ENCODE measurements at regions not wholly inside any gene's neighbourhood (a gene's known extent, or its start where the extent isn't known, plus 50 kb on each side); places are given as distances from the start of the nearest gene placed in this dataset.
A peak's percentile ranks its signal among the peaks of the same experiment; 100 is the strongest.

DNA sequence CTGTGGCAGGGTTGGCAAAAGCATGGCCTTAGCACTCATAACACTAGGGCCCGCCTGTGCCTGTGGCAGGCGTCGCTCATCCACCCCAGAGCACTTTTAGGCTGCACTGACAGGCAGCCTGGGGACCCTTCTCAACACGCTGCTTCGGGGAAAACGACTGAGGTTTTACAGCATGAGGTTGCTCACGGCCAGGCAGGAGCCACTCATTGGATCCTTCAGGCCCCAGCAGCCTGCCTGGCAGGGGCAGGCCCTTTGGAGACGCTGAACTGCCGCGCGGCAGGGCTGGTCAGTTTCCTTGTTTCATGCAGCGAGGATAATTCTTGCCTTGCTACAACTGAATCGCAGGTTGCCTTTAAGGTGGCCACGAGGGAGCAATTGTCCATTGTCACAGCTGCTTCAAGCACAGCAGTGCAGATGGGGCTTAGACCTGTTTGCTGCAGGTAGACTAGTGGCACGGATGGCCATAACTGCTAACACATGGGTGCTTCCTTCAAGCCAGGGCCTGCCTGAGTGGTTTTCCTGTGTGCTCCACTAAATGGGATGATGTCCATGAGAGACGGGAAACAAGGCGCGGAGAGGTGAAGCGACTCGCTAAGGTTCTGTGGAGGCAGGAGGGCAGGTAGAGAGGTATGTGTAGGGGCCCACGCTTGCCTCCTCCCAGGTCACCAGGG lies 49.9 kb upstream of the HS6ST1 start:
- DNase-seq = no peak

GRCh38 chr2:128369108-128369555 lies 50.5 kb upstream of the HS6ST1 start:
- DNase-seq = no peak

DNA sequence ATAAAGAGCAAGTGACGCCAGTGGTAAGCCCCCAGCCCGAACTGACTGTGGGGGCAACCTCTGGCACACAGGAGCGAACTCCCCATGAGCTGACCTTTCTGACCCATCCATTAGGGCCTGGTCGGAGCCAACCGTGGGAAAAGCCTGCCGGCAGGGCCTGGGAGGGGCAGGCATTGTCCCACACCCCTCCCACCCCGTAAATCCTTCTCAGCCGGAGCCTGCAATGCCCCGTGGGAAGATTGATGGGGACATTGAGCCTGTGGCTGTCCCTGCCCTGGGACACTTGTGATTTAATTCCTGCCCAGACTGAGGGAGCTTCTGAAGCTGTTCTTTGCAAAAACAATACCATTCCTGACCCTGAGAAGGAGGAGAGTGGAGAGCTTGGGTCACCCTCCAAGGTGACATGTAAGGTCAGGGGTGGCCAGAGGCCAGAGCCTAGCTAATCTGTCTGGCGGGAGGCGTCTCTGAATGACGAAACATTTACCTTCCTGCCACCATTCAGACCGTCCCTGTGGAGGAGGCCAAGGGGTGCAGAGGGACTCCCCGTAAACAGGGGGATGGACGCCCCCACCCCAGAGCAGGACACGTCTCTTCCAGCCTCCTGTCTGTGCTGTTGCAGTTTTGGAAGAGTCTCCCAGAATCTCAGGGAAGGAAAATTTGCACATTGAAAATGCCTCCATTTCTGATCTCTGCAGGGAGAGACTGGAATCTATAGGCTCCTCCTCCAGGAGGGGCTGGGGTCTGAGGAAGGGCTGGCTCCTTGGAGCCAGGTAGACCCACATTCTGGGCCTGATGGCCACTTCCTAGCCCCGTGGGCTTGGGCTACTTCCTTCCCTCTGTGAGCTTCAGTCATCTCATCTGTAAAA lies 51.2 kb upstream of the HS6ST1 start:
- no peak for DNase-seq

GRCh38 chr2:128370468-128371247 lies 52.0 kb upstream of the HS6ST1 start:
- DNase-seq = no peak

DNA sequence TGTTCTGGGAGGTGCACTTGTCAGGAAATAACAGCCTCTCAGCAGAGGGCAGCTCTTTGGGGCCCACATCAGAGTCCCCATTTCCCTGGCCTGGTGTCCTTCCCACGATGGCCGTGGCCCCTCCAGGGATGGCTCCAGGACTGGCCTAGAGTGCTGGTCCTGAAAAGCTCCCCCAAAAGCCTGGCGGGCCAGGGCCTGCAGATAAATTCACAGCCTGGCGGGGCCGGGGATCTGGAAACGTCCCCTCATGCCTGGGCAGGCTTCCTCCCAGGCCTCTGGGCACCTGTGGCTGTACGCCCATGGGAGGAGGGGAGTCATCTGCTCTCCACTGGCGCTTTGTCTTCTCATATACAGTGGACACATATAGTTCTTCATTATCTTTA lies 52.6 kb upstream of the HS6ST1 start:
- DNase-seq = no peak

DNA sequence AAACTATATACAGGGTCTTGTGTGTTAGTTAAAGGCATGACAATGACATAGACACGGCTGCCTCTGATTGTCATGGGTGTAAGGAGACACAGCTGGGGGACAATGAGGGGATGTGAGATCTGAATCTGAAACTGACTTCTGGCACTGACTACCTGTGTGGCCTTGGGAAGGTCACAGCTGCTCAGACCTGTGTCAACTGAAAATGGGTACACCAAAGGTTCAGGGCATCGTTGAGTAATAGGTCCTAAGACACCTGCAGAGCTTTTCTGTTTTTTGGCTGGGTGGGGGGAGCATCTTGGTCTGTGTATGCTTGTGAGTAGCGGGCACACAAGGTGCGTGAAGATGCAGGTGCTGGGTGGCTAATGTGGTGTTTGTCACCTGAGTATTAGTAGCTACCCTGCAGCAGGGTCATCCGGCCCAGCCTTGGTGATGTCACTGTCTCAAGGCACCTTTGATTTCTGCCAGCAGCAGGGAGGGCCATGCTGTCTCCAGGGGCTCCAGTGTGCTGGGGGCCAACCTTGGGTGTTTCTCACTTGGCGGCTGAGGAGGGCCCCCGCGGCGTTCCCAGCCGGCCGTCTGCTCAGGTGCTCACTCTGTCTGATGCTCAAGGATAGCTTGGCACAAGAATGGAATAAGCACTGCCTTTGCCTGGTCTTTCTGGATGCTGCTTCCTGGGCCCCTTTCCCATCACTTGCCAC lies 53.1 kb upstream of the HS6ST1 start:
- DNase-seq = no peak

- peak; percentile 37 for DNase-seq
Measured at GRCh38 chr2:128372621-128373341, 54.1 kb upstream of the HS6ST1 start.

DNA sequence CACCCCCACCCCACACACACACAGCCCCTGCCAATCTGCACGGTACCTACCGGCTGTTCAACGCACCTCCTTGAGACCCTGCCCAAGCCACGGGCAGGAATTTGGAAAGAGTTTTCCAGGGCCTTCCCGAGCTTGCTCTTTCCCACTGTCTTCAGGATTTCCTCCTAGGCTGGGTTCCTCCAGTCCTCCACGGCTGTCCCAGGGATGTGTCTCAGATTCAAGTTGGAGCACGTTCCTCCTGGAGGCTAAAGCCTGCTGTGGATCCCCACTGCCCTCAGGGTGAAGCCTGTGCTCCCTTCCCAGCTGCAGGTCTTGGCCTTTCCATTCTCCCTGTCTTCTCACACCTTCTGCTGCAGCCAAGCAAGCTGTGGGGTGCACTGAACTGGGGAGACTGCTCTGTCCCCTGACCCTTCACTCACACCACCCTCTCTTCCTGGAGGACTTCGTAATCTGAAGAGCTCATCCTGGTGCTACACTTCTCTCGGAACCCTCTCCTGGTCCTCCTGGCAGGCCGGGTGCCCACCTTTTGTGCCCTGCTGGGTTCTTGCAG lies 54.9 kb upstream of the HS6ST1 start:
- no peak for DNase-seq

DNA sequence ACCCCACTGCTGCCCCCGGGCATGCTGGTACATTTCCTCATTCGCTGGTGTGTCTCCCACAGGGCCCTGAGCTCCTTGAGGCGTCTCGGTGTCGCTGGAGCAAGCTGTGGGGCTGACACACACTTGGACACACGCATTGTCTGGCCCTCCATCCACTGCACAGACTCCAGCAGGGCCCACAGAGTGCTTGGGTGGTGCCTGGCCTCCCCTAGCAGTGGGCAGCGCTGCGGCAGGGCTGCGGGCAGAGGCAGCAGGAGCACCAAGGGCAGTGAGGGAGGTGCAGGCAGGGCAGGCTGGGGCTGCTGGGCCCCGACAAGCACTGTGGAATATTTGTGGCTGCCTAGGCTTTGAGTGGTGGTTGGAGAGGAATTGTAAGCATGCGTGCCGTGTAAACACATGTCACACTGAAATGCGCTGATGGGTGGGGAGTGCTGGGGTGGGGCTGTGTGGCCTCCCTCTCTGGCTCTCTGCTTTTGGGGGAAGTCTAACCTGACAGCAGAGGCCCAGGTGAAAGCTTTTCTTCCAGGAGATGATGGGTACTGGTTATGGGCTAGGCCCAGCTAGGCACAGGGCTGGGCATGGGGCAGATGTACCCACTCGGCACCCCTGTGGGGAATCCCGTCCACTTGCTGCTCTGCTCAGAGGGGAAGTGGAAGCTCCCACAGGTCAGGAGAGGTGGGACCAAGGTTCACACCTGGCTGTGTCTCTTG lies 55.5 kb upstream of the HS6ST1 start:
- DNase-seq = no peak

GRCh38 chr2:128374711-128375413 lies 56.2 kb upstream of the HS6ST1 start:
- no peak for DNase-seq

GRCh38 chr2:128375454-128375853 lies 56.8 kb upstream of the HS6ST1 start:
- DNase-seq = no peak

DNA sequence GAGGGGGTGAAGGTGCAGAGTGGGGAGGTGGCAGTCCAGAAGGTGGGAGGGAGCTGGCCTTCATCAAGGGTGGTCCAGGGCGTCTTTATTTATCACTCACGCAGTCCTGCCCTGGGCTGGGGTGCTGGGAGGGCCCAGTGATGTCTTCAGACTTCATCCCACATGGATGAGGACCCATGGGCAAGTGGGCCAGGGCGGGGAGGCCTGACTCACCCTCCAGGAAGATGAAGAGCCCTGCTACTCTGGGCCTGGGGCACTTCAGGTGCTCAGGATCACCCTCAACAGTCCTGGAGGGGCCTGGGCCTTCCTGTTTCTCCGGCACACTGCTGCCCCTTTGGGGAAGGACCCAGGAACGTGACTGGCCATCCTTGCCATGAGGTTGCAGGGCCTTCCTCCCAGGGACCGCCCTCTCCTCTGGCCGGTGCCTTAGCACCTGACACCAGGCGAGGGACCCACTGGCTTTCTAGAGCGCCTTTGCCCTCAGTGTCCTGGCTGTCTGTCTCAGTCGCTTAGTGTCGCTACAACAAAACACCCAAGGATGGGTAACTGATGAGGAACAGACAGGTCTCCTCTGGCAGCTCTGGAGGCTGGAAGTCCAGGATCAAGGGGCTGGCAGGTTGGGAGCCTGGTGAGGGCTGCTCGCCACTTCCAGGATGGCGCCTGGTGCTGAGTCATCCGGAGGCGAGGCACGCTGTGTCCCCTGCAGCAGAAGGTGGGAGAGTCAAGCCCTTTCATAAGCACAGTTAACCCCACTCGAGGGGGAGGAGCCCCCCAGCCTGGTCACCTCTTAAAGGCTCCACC lies 57.8 kb upstream of the HS6ST1 start:
- no peak for DNase-seq

DNA sequence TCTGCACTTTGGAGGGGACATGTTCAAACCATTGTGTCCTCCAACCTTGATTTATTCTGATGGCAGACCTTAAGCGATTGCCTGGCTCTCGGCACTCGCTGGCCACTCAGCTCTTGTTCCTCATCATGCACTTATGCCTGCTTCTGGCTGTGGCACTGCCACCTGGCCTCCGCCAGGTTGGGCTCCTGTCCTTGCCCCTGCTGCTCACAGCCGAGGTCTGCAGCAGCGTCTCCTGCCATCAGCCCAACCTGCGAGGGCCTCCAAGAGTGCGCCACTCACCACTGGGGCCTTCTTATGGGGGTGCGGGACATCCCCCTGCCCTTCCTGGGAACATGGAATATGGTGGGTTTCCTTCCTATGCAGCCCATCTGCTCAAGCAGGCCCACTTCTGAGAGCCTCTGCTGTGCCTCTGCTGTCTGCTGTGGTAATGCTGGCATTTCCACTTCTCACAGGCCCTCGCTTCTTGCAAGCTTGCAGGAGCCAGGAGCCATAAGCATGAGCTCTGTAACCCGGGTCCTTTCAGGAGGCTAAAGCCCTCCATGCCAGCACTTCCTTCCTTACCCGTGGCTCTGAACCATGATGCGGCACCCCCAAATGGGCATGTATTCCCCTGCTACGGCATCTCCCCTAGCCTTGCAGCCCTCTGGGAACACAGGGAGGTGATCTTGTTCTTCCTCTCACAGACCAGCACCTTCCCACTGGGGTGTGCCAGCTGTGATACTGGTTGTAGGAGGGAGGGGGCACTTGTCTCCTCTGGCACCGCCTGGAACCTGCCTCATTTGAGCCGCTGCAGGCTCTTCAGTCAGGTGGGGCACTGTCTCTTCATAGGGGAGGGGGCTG lies 58.6 kb upstream of the HS6ST1 start:
- DNase-seq = no peak

DNA sequence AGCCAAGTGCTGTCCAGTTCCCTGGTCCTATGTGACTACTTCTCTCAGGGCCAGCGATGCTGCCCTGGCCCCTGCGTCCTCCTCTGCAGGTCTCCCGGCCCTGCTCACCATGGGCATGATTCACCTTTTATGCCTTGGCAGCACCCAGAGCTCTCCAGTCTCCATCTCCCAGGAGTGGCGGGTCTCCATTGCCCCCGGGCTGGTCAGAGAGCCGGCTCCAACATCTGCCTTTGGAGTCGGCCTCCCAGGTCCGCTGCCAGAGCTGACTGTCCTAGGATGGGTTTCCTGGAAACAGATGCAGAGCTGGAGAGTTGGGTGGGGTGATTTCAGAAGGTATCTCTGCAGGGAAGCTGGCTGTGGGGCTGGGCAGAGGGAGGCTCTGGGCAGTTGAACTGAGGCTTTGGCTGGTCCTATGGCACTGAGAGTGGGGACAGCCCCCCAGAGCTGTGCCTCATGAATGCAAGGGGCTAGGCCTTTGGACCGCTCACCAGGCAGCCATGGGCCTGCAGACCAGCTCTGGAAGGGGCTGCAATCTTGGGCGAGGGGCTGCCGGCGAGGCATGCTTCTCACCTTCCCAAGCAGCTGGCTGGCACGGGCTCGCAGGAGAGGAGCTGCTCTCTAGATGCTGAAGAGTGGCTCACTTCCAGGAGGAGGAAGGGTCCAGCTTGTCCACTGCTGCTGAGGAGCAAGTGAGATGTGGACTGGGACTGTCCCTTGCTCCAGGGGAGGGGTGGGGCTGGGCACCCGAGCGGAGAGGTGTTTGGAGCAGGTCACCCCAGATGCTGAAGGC lies 59.8 kb upstream of the HS6ST1 start:
- no peak for DNase-seq

GRCh38 chr2:128379021-128380015 lies 60.6 kb upstream of the HS6ST1 start:
- DNase-seq = no peak

- DNase-seq = no peak
Measured at GRCh38 chr2:128380061-128380889, 61.6 kb upstream of the HS6ST1 start.

Measured in stimulated activated CD8-positive, alpha-beta memory T cell treated with anti-CD3 and anti-CD28 coated beads, Interleukin-4, amount 100 ng/mL, for 48 hours (primary cell).